Femur (tissue), 1 donor: ENCODE measurements at regions not wholly inside any gene's neighbourhood (a gene's known extent, or its start where the extent isn't known, plus 50 kb on each side); places are given as distances from the start of the nearest gene placed in this dataset.
A peak's percentile ranks its signal among the peaks of the same experiment; 100 is the strongest.
"Not testable (repeated sequence)": the region's sequence is repeated elsewhere in the genome, so short reads cannot be mapped to it uniquely, and the experiment has no call there.

ENCODE experiments used
- DNase-seq: peaks from one replicate; pipeline ENCODE4 v3.0.0-alpha.2; 2017

DNA sequence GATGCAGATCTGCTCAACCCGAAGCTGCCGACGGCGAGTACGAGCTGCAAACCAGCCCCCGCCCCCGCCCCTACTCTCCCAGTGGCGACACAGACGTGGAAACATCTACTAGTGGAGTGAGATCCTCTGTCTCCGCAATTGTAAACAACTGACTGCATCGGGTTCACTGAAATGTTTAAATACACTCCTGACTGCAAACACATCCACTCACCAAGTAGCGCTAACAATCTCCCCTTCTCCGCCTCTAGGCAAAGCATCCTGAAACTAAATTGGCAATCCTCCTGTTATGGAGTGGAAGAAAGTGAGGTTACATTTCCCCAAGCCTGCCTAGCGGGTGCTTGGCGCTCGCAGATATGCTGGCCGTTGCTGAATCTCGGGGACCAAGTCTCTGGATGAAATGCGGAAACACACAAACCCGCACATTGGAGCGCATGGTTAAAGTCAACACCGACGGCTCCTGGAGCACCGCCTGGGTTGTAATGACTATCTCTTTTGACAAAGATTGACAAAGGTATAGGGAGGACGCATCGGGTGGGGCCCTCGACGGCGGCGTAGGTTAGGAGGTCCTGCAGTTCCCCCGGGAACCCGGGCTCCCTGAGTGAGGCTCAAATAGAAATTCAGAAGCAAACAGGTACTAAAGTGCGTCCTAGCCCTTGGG lies 117.0 kb upstream of the TEX13C start:
- DNase-seq: peak; percentile 22

GRCh38 chrX:125203365-125203736 lies 116.3 kb upstream of the TEX13C start:
- DNase-seq: peak; percentile 24

DNA sequence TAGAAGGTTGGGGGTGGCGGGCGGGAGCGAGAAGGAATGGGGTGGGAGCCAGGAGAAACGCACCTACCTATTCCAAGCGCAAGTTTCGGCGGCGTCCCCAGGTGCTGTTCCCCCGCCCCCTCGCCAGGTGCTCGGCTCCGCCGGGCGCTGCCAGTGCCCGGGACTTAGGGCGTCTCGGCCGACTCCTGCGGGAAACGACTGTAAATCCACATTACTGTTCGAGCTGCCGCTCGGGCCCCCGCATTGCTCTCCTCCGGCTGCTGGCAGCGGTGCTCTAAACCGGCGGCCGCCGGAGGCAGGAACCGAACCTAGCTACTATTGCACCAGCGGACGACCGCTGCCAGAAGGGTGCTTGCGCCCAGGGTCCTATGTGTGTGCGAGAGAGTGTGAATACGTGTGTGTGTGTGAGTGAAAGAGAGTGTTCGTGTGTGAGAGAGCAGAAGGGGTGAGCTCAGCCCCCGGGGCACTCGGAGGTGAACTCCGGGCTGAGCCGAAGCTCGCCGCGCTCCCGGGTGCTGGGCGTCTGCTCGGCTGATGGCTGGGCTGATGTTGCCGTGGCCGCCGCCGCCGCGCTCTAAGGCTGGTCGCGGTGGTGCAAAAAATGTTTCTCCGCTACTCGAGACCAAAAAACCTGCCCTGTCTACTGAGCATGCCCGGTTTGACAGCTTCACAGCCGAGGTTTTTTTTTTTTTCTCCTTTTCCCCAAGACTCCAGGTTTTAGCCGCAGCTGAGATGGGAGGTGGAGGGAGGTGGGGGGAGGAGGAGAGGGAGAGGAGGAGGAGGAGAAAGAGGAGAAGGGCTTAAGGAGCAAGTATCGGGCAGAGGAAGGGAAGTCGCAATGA lies 115.7 kb upstream of the TEX13C start:
- DNase-seq: peak; percentile 70

GRCh38 chrX:125204681-125205132 lies 115.0 kb upstream of the TEX13C start:
- no peak for DNase-seq

DNA sequence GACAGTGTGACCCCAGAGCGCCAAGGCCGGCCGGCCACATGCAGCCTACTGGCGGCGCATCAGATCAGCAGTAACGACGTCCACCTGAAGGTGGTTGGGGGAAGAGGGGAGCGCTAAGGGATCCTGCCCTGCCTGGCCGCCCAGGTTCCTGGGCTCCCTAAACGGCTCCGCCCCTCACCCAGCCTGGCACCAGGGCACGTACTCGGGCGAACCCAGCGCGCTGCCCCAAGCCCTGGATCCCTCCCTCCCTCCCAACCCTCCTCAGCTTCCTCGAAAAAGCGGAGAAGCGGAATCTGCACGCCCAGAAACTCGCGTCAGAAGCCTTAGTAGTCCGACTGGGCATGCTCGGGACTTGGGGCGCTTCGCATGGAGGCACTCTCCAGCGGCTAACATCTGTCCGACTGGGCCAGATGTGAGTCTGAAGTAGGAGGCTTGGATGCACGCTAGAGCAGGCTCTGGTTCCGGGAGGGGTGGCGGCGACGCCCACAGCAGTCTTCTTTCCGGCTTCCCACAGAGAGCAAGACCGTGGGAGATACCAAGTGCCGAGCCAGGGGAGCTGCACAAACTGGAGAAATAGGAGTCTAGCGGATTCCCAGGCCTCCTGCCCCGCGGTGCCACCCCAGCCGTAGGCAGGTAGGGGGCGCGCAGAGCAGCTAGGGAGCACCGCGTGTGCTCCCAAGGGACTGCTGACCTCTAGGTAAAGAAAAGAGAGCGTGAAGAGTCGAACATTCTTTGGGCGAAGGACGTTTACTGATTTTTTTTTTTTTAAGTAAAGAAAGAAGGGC lies 114.3 kb upstream of the TEX13C start:
- peak; percentile 83 for DNase-seq

GRCh38 chrX:125205918-125206665 lies 113.6 kb upstream of the TEX13C start:
- peak; percentile 57 for DNase-seq

- no peak for DNase-seq
Measured at GRCh38 chrX:125210146-125210545, 109.5 kb upstream of the TEX13C start.

DNA sequence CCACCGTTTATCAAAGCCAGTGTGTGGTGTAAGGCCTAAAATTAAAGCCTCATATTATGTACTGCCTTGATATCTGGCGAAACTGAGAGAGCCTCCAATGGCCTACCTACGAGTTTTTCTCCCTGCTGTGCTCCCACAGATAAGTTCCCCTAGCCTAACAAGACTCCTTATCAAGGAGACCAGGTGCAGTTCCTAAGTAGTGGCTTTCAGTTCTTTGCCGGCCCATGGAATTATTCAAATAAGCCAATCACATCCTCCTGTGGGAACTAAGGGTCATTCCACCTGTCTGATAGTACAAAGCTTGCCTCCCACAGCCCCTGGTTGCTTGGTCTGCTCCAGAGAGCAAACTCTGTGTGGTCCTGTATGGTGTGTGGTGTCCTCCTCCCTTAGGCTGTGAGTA lies 99.8 kb upstream of the TEX13C start:
- no peak for DNase-seq

DNA sequence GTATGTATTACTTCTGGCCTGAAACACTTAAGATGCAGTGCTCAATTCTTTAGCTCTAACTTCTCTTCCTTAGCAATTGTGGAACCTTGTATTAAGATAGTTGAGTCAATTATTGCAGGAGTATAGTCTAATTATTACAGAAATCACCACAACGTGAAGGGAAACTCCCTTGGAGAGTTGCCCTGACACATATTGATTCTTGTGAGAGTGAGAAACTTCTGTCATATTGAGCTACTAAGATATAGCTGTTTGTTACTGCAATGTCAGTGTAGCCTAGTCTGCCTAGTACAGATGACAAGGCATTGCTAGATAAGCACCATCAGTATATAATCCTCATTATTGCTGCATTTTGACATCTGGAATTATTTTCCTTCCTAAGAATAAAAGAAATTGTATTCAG lies 82.7 kb upstream of the TEX13C start:
- DNase-seq: no peak

GRCh38 chrX:125248931-125249330 lies 70.7 kb upstream of the TEX13C start:
- DNase-seq: no peak

GRCh38 chrX:125255759-125256158 lies 63.9 kb upstream of the TEX13C start:
- DNase-seq: not testable (repeated sequence)

DNA sequence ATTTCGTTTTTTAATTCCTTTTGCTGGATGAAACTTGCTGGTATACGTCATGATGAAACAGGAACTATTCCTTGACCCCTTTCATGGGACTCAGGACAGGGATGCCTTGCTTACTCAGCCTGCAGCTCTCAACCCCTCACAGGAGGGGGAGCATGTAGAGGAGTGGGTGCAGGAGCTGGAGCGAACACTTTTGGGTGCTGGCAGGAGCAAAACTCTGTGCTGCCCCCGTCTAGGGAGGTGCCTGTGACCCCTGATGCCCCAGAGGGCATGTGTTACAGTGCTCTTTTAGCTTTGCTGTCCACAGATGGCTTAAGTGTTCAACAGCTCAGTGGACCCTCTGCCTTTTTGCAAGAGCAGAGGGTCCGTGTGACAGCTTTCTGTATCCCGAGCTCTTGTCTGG lies 56.8 kb upstream of the TEX13C start:
- no peak for DNase-seq

DNA sequence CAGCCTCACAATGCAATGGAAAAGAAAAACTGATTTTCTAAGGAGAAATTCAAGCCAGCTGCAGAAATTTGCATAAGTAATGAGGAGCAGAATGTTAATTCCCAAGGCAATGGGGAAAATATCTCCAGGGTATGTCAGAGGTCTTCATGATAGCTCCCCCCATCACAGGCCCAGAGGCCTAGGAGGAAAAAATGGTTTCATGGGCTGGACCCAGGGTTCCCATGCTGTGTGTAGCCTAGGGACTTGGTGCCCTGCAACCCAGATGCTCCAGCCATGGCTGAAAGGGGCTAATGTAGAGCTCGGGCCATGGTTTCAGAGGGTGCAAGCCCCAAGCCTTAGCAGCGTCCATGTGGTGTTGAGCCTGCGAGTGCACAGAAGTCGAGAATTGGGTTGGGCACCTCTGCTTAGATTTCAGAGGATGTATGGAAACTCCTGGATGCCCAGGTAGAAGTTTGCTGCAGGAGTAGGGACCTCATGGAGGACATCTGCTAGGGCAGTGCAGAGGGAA lies 53.5 kb upstream of the TEX13C start:
- DNase-seq: no peak
